GM18861 (cell line): ENCODE measurements at regions not wholly inside any gene's neighbourhood (a gene's known extent, or its start where the extent isn't known, plus 50 kb on each side); places are given as distances from the start of the nearest gene placed in this dataset.
"Not testable (repeated sequence)": the region's sequence is repeated elsewhere in the genome, so short reads cannot be mapped to it uniquely, and the experiment has no call there.

ENCODE experiments used
- ATAC-seq: cut with Tn5 transposase; IDR thresholded peaks from one replicate; pipeline ENCODE4 v1.9.1; 2021; ENCODE audit not compliant: unreplicated experiment

DNA sequence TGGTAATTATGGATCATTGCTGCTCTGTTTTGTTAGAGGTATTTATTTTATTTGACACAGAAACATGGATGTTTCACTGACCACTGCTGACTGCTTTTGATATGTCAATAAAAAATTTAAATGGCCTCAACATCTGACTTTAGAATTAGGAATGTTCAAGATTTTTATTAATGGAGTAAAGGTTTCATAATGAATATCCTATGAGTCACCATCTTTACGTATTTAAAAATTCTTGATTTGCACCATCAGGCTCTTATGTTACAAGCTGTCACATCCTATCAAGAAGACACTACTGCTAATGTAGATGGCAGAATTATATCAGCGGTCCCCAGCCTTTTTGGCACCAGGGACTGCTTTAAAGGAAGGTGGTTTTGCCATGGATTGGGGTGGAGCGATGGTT is 578.7 kb upstream of the NRP1 start:
- no peak for ATAC-seq

DNA sequence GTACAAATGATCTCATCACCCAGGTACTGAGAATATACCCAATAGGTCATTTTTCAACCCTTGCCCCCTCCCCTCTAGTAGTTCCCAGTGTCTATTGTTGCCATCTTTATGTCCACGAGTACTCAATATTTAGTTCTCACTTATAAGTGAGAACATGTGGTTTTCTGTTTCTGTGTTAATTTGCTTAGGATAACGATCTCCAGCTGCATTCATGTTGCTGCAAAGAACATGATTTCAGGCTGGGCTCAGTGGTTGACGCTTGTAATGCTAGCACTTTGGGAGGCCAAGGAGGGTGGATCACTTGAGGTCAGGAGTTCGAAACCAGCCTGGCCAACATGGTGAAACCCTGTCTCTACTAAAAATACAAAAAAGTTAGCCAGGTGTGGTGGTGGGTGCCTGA is 575.0 kb upstream of the NRP1 start:
- not testable (repeated sequence) for ATAC-seq

DNA sequence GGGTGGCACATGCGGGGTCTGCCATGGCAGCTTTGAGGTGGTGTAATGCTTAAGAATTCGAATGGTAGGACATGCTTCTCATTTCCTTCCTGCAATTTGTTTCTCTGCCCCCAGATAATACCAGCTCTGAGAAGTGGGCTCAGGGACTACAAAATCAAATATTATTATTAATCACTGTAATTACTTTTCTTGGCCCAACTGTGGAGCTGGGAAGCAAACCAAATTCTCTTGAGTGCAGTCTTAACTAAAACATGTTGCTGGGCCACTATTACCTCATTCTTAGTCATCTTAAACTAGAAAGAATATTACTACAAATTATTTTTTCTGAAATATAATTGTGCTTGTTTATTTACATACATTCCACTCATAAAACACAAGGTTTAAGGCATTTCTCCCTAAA is 566.7 kb upstream of the NRP1 start:
- no peak for ATAC-seq

DNA sequence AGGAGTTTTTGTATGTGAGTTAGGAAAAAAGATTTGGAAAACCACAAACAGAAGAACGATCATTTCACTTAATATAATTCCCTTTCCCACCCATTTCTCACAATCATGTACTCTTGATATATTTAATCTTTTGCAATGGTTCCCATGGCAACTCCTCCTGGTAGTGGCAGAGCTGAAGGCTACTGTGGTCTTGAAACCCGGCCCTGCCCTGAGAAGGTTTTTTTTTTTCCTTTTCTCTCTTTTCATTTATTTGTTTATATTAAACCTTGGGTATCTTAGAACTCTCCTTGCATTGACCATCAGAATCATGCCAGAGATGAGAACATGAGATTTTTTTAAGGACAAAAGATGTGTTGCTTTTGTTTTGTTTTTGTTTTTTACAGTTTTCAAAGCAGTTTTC is 566.1 kb upstream of the NRP1 start:
- no peak for ATAC-seq

DNA sequence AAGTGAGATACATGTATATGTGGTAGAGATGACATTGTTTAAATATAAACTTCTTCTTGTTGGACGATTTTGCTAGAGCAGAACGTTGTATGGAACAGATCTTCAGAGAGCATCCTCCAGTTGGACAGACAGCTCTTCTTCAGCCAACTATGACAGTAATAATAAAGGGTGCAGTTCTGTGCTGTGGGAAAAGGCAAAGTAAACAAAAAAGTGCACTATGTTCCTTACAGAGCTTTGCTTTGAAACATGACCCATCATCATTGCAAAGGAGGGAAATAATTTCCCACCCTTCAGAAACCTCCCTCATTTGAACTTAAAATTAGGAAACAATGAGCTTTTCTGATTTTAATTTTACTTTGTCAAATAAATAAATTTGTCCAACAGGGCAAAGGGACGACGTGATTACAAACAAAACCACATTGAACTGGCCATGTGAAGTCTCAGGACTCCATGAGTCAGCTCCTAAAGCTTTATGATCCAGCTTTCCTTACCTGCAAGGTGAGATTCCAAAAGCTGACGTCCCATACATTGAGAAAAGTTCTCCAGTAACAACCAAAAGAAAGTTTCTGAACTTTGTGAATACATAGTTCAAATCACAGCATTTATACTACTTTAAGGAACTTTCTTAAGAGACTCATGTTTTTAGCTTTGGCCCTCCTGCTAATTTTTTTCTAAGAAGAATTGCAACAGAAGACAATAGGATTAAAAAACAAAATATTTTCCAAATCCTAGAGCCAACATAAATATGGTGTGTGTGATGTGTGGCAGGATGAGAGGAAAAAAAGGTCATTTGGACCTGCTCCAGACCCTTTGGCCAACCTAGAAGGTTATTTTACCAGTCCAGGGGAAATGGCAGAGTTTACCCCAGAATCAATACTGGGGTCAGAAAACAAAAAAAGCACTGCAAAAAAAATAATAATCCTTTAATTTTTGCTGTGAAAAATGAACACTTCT is 565.4 kb upstream of the NRP1 start:
- ATAC-seq, result no peak

DNA sequence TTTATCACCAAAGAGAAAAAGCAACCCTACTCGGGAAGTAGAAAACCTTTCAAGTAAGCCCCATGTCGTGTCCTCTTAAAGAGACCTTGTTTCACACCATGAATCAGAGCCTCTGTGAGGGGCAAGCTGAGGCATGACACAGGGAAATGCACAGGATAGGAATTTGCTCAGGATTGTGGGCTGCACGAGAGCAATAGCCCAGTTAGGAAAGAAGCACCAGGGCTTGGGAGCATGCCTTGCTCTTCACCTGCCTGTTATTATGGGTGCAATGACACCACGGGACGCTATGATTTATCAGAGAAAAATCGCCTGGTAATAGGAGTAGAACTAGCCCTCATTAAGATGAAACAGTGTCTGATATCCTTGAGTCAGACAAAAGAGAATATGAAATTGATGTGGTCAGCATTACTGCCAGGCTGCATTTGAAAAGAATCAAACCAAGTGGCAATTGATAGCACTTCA is 562.9 kb upstream of the NRP1 start:
- ATAC-seq, result no peak

DNA sequence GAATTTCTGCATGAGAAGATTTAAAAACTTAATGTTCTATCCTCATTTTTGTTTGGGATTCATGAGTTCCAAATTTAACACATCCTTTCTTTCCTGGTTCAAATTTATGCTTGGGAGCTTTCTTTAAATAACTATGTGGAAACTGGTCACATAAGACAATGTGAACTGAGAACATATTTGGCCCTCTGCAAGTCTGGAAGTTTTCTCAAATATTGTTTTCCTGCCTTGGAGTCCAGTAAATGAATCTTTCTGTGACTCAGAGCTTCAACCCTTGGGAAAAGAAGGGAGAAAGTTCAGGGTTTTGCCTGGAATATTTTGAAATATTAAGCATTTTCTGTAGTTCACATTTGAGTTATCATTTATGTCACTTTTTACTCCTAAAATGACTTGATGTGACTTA is 559.0 kb upstream of the NRP1 start:
- no peak for ATAC-seq

DNA sequence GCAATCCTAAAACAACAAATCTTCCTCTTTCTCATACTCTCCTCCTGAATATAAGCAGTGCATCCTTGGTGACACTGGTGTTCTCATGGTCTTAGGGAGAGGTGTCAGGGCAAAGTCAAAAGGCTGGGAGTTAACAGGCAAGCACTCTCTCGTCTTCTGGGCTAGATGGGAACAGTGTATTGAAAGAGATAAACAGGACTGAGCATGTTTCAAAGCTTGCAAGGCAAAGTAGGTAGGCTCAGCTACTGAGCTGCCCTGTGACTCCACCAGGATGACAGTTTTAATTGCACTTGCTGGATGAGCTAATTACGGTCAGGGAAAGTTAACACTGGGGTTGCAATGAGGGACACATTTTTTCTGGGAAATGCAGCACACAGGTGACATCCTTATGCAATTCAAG is 554.9 kb upstream of the NRP1 start:
- ATAC-seq, result no peak

DNA sequence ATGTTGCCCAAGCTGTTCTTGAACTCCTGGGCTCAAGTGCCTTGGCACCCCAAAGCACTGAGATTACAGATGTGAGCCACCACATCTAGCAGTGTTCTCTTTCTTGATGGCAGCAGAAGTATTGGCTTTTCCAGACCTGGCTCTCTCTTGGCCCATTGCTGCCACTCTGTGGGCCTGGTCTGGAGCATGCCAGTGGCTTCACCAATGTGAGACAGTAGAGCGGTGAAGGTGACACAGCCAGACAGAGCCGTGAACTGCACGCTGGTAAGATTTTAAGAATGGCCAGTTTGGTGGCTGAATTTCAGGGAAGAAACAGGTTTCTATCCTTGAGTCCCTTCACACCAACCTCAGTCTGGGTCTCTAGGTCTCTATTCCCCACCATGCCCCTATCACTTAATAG is 552.7 kb upstream of the NRP1 start:
- no peak for ATAC-seq

DNA sequence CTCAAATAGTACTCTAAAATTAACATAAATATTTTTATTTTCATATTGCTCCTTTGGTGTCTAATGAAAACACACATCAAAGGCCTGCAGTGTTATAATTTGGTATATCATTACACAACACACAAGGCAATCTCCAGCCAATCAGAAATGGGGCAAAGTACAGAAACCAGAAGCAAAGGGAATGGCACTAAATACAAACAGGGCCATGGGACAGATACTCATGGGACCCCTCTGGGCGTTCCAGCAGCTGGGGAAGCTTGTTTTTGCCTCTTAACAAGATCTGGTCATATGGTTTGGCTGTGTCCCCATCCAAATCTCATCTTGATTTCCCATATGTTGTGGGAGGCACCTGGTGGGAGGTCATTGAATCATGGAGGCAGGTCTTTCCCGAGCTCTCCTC is 551.8 kb upstream of the NRP1 start:
- ATAC-seq, result no peak

DNA sequence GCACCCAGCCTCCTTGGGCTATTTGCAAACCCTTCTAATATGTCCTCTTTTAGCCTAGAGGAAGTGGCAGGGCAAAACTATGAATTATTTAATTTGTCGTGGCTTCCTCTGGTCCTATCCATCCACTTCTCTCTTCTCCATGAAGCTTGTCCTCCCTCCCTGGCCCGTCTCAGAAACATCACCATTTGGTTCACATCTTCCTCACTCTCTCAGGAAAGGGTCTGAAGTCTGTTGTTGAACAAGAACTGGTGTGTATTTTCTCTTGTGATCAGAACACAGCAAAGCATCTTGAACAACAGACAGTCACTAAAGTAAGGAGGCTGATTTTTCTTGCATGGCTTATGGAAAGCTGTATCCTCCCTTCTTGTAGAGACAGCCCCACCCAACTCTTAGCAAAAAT is 550.1 kb upstream of the NRP1 start:
- no peak for ATAC-seq

DNA sequence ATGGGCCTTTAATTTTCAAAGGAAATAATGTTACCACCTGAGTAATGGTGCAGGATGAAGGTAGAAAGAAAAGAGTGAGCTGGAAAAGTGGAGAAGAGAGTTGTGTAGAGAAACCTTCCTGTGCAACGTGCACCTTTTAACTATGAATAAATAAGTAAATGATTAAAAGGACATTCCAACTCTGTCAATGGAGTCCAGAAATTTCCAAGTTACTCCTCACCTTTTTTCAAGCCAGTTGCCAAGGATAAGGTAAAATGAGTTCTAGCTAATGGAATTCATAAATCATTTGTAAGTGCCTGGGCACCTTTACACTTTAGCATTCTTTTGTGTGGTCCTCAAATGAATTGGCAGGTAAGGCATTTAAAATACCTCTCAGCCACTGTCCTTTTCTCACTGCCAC is 549.4 kb upstream of the NRP1 start:
- ATAC-seq, result no peak

DNA sequence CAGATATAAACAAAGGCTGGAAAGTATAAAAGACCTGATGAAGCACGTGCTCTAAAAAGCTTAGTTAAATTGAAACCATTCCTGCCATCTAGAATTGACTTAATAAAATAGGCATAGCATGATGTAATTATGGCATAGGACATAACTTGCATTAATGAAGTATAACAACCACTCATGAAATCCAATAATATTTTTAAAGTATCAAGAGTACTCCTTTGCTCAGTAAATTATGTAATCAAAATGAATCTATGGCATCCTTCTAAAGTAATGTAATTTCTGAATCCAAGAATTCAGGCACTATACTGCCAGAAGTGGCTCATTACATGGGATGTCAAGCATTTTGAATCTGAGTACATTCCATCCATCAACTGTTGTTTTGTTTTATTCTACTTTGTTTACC is 548.5 kb upstream of the NRP1 start:
- ATAC-seq, result no peak

DNA sequence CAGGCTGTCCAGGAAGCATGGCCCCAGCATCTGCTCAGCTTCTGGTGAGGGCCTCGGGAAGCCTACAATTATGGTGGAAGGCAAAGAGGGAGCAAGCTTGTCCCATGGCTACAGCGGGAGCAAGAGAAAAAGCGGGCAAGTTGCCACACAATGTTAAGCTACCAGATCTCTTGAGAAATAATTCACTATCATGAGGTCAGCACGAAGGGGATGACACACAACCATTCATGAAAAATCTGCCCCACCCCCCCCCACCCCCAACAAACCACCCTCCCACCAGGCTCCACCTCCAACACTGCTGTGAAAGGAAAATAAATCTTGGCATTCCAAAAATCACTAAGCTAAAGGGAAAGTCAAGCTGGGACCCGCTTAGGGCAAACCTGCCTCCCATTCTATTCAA is 545.8 kb upstream of the NRP1 start:
- ATAC-seq, result no peak

DNA sequence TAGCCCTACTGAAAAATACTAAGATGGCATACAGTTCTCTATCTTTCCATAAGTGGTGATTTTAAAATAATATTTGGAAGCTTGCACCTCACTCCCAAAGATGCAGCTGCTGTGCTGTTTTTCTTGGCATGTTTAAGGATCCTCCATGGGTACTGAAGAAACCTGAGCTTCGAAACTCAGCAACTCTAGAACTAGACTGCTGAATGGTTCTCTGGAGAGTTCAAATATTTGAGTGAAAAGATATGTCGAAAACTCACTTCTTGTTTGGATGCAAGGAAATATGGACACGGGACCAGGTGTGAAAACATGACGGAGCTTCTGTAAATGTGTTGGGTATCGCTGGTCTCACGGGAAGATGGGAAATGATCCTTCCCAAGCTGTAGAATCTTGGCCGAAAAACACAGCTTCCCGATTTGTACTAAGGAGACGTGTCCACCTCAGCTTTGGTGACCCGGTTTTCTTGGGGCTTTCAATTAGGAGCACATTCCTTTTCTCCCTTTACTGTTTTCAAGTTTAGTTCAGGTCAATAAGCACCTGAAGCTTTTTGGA is 543.8 kb upstream of the NRP1 start:
- ATAC-seq, result no peak

DNA sequence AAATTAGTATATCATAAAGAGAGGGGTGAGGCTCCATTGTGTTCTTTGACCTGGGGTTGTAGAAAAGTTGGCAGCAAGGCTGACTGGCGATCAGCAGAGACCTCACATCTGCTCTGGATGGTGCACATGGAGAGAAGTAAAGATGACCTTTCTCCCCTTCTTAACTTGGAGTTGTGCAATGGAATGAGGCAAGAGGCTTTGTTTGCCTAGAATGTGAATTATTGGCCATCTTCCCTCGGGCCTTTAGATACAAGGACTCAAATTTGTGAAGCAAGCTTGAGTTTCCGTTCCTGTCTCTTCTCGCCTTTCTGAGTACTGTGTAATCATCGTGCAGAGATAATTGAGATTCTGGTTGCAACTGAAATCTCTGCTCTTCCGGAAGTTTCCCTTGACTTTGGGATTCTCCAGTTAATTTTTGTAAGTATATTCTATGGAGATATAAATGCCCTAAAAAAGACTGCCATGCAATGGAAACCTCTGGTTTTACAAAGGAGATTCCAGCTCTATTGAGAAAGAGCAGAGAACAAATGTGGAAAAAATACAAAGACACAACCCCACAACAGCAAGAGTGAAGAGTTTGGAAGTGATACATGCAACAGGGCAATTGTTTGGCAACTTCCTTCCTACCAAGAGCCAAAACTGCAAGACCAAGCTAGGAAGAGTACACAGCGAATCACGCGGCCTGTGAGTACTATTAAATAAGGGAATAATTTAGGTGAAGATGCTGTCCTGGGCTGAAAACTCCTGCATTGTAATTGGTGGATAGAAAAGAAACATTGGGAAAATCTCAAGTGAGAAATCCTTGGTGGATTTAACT is 542.3 kb upstream of the NRP1 start:
- no peak for ATAC-seq

DNA sequence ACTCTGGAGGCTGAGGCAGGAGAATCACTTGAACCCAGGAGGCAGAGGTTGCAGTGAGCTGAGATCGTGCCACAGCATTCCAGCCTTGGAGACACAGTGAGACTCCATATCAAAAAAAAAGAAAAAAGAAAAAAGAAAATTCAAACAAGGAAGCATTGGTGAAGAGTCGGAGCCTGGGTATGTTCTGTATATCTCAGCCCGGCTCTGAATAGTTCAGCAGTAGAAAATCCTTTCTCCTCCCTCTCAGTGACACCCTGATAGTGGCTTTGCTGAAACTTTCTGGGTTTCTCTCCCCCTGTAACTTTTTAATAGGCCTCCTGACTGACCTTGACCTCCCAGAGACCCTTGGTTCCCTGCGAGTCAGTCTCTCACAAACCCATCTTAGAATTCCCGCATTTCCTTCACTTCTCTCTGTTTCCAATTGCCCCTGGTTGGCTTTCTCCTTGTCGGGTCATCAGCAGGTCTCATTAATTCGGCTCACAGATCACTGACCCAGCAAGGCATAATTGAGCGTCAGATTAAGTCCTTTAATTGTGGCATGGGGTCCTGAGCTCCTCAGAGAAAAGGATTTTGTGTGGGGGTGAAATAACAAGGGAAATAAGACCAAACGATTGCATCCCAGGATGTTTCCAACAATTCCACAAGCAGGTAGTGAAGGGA is 541.6 kb upstream of the NRP1 start:
- no peak for ATAC-seq

DNA sequence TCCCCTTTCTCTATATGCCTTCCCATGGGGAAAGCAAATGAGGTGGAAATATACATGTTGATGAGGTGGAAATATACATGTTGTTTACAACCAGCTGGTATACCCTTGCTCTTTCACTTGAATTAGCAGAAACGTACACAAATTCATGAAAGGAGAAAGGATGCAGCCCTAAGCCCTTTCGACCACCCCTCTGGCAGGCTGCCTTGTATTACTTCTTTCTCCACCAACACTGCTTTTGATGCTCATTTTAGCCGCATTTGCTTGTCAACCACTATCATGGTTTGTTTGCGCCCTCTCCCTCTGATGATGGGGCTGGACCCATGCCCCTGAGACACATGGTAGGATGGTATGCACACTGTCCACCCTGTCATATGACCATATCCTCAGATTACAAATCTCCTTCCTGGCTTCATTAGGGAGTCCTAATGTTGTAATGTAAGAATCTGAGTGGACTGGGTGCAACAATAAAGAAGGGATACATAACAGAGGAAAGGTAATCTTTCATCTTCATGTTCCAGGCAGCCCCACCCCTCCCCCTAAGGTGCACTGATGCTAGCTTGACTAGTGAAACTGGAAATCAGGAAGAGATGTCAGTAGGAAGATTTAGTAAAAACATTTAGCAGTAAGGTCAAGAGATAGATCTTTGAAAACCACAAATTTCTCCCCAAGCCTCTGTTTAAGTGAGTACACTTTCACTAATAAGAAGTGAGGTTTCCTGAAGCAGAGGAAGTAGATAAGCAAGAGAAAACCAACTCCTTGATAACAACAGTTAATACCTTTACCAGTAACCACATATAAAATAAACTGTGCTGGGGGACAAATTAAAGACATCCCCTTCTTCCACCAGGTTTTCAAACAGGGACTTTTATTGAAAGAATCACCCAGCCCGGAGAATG is 536.8 kb upstream of the NRP1 start:
- no peak for ATAC-seq

DNA sequence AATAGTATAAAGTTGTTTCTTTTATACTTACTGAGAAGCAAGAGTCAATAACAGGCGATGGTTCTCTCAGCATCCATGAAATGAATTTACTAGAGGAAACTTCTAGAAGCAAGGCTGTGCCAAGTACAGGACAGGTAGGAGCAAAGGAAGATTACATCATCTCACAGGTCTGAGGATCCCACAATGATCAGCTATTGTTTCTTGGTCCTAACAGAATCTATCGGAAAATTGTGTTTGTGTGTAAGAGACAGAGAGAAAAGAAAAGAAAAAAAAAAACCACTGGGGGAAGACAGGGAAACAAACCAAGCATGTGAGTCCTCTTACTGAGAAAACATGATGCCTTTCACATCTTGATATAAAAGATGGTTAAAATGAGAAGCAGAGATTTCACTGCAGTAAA is 535.0 kb upstream of the NRP1 start:
- no peak for ATAC-seq

DNA sequence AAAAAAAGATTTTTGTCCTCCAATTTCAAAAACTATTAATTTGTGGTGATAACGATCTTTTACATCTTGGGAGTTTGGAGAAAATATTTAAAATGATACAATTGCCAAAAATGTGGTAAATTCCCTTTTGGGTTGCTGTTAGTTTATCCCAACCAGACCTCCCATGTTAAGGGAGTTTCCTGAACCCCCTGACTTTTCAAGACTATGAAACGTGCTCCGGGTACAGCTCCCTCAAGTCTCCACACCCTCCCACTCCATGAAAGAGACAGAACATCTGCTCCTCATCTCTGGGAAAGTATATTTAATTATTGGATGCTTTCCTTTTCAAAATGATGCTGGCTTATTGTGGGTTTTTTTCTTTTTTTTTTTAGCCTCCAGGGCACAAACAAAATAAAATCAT is 534.6 kb upstream of the NRP1 start:
- ATAC-seq, result no peak
